Activated CD4-positive, alpha-beta memory T cell treated with anti-CD3 and anti-CD28 coated beads for 36 hours (primary cell): ENCODE measurements at regions not wholly inside any gene's neighbourhood (a gene's known extent, or its start where the extent isn't known, plus 50 kb on each side); places are given as distances from the start of the nearest gene placed in this dataset.

Source experiments
- CTCF ChIA-PET: fragments of 350-600 bp; sonication (Branson Sonifier 250); formaldehyde crosslinking; loops from one replicate; lab custom pipeline; 2021; ENCODE audit warnings: antibody characterized with exemption, inconsistent platforms; lab: Charles Lee
- POLR2A ChIA-PET: fragments of 350-600 bp; sonication (Branson Sonifier 250); formaldehyde crosslinking; loops from one replicate; lab custom pipeline; 2021; ENCODE audit warnings: antibody characterized with exemption; lab: Charles Lee
- DNase-seq: peaks from one replicate; pipeline ENCODE4 v3.0.0-alpha.2; 2020
- H3K27ac Mint-ChIP-seq: one replicate; pipeline ENCODE4 v1.8.0; 2021; ENCODE audit warnings: mixed read lengths
- H3K27me3 Mint-ChIP-seq: one replicate; pipeline ENCODE4 v1.8.0; 2021; ENCODE audit warnings: mixed read lengths
- H3K36me3 Mint-ChIP-seq: one replicate; pipeline ENCODE4 v1.8.0; 2021; ENCODE audit warnings: mixed read lengths
- H3K4me1 Mint-ChIP-seq: one replicate; pipeline ENCODE4 v1.8.0; 2021; ENCODE audit warnings: low read depth, mixed read lengths
- H3K4me3 Mint-ChIP-seq: one replicate; pipeline ENCODE4 v1.8.0; 2021; ENCODE audit warnings: mild to moderate bottlenecking, mixed read lengths
- H3K9me3 Mint-ChIP-seq: one replicate; pipeline ENCODE4 v1.8.0; 2021; ENCODE audit warnings: mixed read lengths
- intact Hi-C: fragments of 100-400 bp; cut with micrococcal nuclease; formaldehyde crosslinking; loops from one replicate; pipeline ENCODE4 v1.15.1; 2023

DNA sequence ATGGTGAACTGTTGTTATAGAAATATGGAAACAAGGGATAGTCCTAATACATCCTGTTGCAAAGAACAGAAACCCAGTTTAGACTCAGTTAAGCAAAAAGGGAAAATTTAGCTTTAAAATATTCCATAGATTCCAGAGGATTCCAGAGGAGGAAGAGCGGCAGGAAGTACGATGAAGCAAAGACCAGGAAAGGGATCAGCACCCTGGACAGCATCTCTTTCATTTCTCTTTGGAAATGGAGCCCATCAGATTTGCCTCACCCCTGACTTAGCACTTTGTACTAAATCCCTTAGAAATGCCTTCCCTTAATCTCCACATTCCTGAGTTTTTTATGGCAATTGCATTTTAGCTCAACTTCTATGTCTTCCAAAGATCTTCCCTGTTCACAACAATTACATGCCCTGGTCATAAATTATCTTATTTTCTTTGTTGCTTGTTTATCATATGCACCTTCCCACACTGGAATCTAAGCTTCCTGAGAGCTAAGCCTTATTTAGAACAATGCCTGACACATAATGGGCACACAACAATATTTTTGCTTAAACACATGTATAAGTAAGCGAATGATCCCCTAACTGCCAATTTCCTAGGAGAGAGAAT is 150.0 kb upstream of the RBFOX1 start:
- Mint-ChIP-seq H3K4me1 (no peaks in the 10 kb centered on the region), H3K9me3 (peaks cover 34% of the 10 kb centered on the region), H3K4me3 (no peak overlapping the region), H3K36me3 (peaks cover 3% of the 10 kb centered on the region), H3K27me3 (no peaks in the 10 kb centered on the region), H3K27ac (no peak overlapping the region)
- DNase-seq = no peak
- ChIA-PET POLR2A (no interaction called here), CTCF (interaction anchor here (0.7 kb wide), 1 partner anchor 718 kb away, joined by 4 read pairs; no protein-coding TSS in a partner anchor)
- intact Hi-C loops = no loop called here

- Mint-ChIP-seq H3K4me1 (no peaks in the 10 kb centered on the region), H3K9me3 (peaks cover 32% of the 10 kb centered on the region)
Measured at GRCh38 chr16:7177875-7178274, 154.8 kb upstream of the RBFOX1 start.

GRCh38 chr16:7171151-7171550 is 161.5 kb upstream of the RBFOX1 start:
- H3K9me3 Mint-ChIP-seq = peaks cover 26% of the 10 kb centered on the region
- H3K4me3 Mint-ChIP-seq = no peak overlapping the region
- no peak for DNase-seq
- no peaks in the 10 kb centered on the region for H3K36me3 Mint-ChIP-seq
- intact Hi-C loops = no loop called here
- ChIA-PET POLR2A (no interaction called here), CTCF (no interaction called here)
- no peaks in the 10 kb centered on the region for H3K27me3 Mint-ChIP-seq
- H3K27ac Mint-ChIP-seq = no peak overlapping the region
- no peaks in the 10 kb centered on the region for H3K4me1 Mint-ChIP-seq

More at GRCh38 chr16:7177875-7178274, 154.8 kb upstream of the RBFOX1 start:
- H3K36me3 Mint-ChIP-seq = peaks cover 2% of the 10 kb centered on the region
- H3K27me3 Mint-ChIP-seq = no peaks in the 10 kb centered on the region
- DNase-seq = no peak
- ChIA-PET CTCF (no interaction called here), POLR2A (no interaction called here)
- intact Hi-C loops = no loop called here
- H3K27ac Mint-ChIP-seq = no peak overlapping the region
- H3K4me3 Mint-ChIP-seq = no peak overlapping the region

GRCh38 chr16:7167626-7168025 is 165.0 kb upstream of the RBFOX1 start:
- no peak overlapping the region for H3K27ac Mint-ChIP-seq
- no peaks in the 10 kb centered on the region for H3K36me3 Mint-ChIP-seq
- DNase-seq = no peak
- ChIA-PET CTCF (no interaction called here), POLR2A (no interaction called here)
- no peaks in the 10 kb centered on the region for H3K27me3 Mint-ChIP-seq
- peaks cover 31% of the 10 kb centered on the region for H3K9me3 Mint-ChIP-seq
- H3K4me3 Mint-ChIP-seq = no peak overlapping the region
- no peaks in the 10 kb centered on the region for H3K4me1 Mint-ChIP-seq
- intact Hi-C loops = no loop called here

GRCh38 chr16:7161891-7162290 is 170.8 kb upstream of the RBFOX1 start:
- ChIA-PET CTCF (no interaction called here), POLR2A (no interaction called here)
- DNase-seq = no peak
- Mint-ChIP-seq H3K27me3 (no peaks in the 10 kb centered on the region), H3K36me3 (no peaks in the 10 kb centered on the region), H3K4me1 (no peaks in the 10 kb centered on the region), H3K9me3 (peaks cover 33% of the 10 kb centered on the region), H3K4me3 (no peak overlapping the region), H3K27ac (no peak overlapping the region)
- intact Hi-C loops = no loop called here

- ChIA-PET CTCF (no interaction called here), POLR2A (no interaction called here)
- H3K27me3 Mint-ChIP-seq = no peaks in the 10 kb centered on the region
- intact Hi-C loops = no loop called here
- H3K4me3 Mint-ChIP-seq = no peak overlapping the region
- H3K36me3 Mint-ChIP-seq = no peaks in the 10 kb centered on the region
- no peaks in the 10 kb centered on the region for H3K4me1 Mint-ChIP-seq
- H3K27ac Mint-ChIP-seq = no peak overlapping the region
- DNase-seq = no peak
- H3K9me3 Mint-ChIP-seq = peaks cover 26% of the 10 kb centered on the region
Measured at GRCh38 chr16:7160093-7160492, 172.6 kb upstream of the RBFOX1 start.

DNA sequence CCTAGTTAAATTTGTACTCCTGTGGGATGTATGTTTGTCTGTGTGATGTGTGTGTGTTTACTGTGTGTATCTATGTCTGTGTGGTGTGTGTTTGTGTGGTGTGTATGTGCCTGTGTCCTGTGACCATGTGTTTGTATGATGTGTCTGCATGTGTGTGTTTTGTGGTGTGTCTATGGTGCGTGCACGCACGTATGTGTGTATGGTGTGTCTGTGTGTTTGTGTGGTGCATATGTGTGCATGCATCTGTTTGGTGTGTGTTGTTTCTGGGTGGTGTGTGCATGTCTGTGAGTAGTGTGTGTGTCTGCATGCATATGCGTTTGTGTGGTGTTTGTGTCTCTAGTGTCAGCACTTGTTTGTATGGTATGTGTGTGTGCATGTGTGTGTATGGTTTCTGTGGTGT is 174.2 kb upstream of the RBFOX1 start:
- intact Hi-C loops = no loop called here
- H3K4me3 Mint-ChIP-seq = no peak overlapping the region
- ChIA-PET POLR2A (no interaction called here), CTCF (no interaction called here)
- no peaks in the 10 kb centered on the region for H3K27me3 Mint-ChIP-seq
- no peak overlapping the region for H3K27ac Mint-ChIP-seq
- H3K9me3 Mint-ChIP-seq = peaks cover 28% of the 10 kb centered on the region
- H3K36me3 Mint-ChIP-seq = no peaks in the 10 kb centered on the region
- no peak for DNase-seq
- no peaks in the 10 kb centered on the region for H3K4me1 Mint-ChIP-seq

DNA sequence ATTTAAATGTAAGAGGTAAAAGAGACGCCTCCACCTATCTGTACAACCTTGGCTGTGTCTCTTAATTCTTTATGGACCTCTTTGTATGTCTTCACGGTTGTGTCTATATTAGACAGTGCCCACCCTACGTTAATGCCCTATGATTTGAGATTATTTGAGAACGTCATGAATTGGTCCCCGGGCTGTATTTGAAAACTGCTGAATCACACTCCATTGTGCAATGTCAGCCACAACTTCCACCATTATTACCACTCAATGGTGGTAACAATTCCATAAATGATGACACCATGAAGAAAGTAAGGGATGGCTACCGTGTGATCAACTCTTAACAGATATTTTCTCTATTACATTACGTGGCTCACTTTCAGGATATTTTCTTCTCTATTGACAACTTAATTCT is 182.4 kb upstream of the RBFOX1 start:
- no peaks in the 10 kb centered on the region for H3K4me1 Mint-ChIP-seq
- CTCF ChIA-PET = no interaction called here
- no peak overlapping the region for H3K4me3 Mint-ChIP-seq
- H3K27me3 Mint-ChIP-seq = no peaks in the 10 kb centered on the region
- intact Hi-C loops = no loop called here
- H3K36me3 Mint-ChIP-seq = no peaks in the 10 kb centered on the region
- peaks cover 41% of the 10 kb centered on the region for H3K9me3 Mint-ChIP-seq
- H3K27ac Mint-ChIP-seq = no peak overlapping the region
- no peak for DNase-seq
- POLR2A ChIA-PET = no interaction called here

DNA sequence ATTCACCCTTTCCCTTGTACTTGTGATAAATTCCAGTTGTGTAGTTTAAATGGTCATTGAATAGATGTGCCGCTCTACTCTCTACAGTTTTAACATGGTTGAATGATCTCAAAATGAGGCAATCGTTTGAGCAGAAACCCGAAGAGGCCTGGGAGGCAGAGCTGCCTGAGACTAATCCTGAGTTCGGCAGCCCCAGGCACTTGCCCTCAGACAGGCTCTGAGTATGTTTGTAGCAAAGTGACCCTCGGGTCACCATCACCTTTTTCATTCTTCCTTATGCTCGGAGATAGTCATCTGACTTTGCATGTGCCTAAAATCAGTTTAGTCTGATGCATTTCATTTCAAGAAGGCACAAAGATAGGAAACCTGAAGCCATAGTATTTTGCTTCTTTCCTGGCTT is 184.0 kb upstream of the RBFOX1 start:
- H3K4me3 Mint-ChIP-seq = no peak overlapping the region

DNA sequence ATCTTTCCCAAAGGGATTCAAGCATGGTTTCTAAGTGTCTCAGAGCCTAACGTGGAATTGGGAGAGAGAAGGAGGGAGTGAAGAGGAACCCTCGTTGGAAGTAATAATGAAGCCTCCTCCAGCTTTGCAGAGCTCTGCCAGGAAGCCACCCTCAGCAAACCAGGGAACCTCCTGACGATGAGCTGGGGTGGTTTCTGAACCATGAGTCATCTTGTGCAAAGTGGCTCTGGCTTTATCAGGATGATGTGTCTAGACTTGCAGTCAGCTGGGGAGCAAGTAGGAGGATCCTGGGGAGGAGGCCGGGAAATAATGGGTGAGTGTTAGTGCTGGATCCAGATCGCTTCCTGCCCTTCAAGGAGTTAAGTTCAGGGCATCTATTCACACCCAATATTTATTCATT is 191.7 kb upstream of the RBFOX1 start:
- Mint-ChIP-seq H3K4me3 (no peak overlapping the region), H3K9me3 (peaks cover 33% of the 10 kb centered on the region), H3K36me3 (no peaks in the 10 kb centered on the region), H3K27ac (no peak overlapping the region), H3K4me1 (no peaks in the 10 kb centered on the region), H3K27me3 (no peaks in the 10 kb centered on the region)
- CTCF ChIA-PET = no interaction called here
- no peak for DNase-seq
- POLR2A ChIA-PET = no interaction called here
- intact Hi-C loops = no loop called here

More for the DNA sequence above, 184.0 kb upstream of the RBFOX1 start:
- ChIA-PET POLR2A (no interaction called here), CTCF (no interaction called here)
- Mint-ChIP-seq H3K27ac (no peak overlapping the region), H3K36me3 (no peaks in the 10 kb centered on the region), H3K27me3 (no peaks in the 10 kb centered on the region), H3K9me3 (peaks cover 38% of the 10 kb centered on the region), H3K4me1 (no peaks in the 10 kb centered on the region)
- no peak for DNase-seq
- intact Hi-C loops = no loop called here

- intact Hi-C loops = no loop called here
- no peak overlapping the region for H3K4me3 Mint-ChIP-seq
- no peak for DNase-seq
- no peaks in the 10 kb centered on the region for H3K27me3 Mint-ChIP-seq
- ChIA-PET CTCF (no interaction called here), POLR2A (no interaction called here)
- no peak overlapping the region for H3K27ac Mint-ChIP-seq
- H3K9me3 Mint-ChIP-seq = peaks cover 36% of the 10 kb centered on the region
- no peaks in the 10 kb centered on the region for H3K4me1 Mint-ChIP-seq
- no peaks in the 10 kb centered on the region for H3K36me3 Mint-ChIP-seq
Measured at GRCh38 chr16:7137560-7138330, 194.9 kb upstream of the RBFOX1 start.

DNA sequence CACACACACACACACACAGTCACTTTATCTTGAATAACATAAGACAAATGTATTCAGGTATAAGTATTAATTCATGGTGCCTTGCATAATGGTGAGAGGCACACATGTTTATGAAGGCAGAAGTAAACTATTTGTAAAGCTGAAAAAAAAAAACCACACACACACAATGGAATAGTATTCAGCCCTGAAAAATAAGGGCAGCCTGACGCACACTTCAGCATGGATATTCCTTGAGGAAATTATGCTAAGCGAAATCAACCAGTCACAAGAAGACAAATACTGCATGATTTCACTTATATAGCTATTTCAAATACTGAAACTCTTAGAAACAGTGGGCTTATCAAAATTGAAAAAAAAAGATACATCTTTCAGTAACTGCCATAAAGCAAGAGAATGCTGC is 200.2 kb upstream of the RBFOX1 start:
- no peaks in the 10 kb centered on the region for H3K27me3 Mint-ChIP-seq
- POLR2A ChIA-PET = no interaction called here
- peaks cover 31% of the 10 kb centered on the region for H3K9me3 Mint-ChIP-seq
- no peak for DNase-seq
- CTCF ChIA-PET = no interaction called here
- H3K4me1 Mint-ChIP-seq = no peaks in the 10 kb centered on the region
- H3K4me3 Mint-ChIP-seq = no peak overlapping the region
- no peaks in the 10 kb centered on the region for H3K36me3 Mint-ChIP-seq
- intact Hi-C loops = no loop called here
- H3K27ac Mint-ChIP-seq = no peak overlapping the region

DNA sequence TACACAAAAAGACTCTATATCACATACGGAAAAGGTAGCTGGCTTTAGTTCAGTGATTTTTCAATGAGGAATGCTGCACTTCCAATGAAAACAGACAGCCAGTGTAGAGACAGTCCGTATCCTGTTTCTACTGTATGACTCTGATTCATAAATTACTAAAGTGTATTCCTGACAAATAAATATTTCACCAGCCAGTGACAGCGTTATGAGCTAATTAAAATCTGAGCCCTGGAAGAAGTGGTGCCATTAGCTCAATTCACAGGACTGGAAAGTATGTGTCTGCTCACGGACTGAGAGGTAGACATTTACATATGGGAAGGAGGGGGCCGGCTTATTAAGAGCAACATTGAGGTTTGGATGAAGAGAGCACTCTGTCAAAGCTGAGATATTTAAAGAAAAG is 207.9 kb upstream of the RBFOX1 start:
- Mint-ChIP-seq H3K27ac (no peak overlapping the region), H3K4me1 (no peaks in the 10 kb centered on the region), H3K4me3 (no peak overlapping the region), H3K9me3 (peaks cover 34% of the 10 kb centered on the region), H3K27me3 (no peaks in the 10 kb centered on the region), H3K36me3 (no peaks in the 10 kb centered on the region)
- ChIA-PET POLR2A (no interaction called here), CTCF (no interaction called here)
- DNase-seq = no peak
- intact Hi-C loops = no loop called here
